ENCODE measurements at regions not wholly inside any gene's neighbourhood (a gene's known extent, or its start where the extent isn't known, plus 50 kb on each side); places are given as distances from the start of the nearest gene placed in this dataset.

GRCh38 chr18:30501594-30501993 is 540.9 kb downstream of the DSC3 start:
- no peaks in the 10 kb centered on the region for H3K27me3 ChIP-seq (ENCODE audit: control insufficient read depth, insufficient read depth, low read length)
- H3K4me3 ChIP-seq (ENCODE audit: low read depth, low read length): no peak overlapping the region
- DNase-seq (ENCODE audit: low read depth): no peak
- no peak for TF ChIP-seq CTCF (IDR thresholded peaks at IDR 0.05; ENCODE audit: insufficient read depth, low read length, poor library complexity, severe bottlenecking)
- no peaks in the 10 kb centered on the region for H3K36me3 ChIP-seq (ENCODE audit: control insufficient read depth, insufficient read depth, low read length)

- no peaks in the 10 kb centered on the region for H3K27me3 ChIP-seq (ENCODE audit: control insufficient read depth, insufficient read depth, low read length)
- no peak for DNase-seq (ENCODE audit: low read depth)
- no peak overlapping the region for H3K4me3 ChIP-seq (ENCODE audit: low read depth, low read length)
- no peak for TF ChIP-seq CTCF (IDR thresholded peaks at IDR 0.05; ENCODE audit: insufficient read depth, low read length, poor library complexity, severe bottlenecking)
- H3K36me3 ChIP-seq (ENCODE audit: control insufficient read depth, insufficient read depth, low read length): no peaks in the 10 kb centered on the region
Observed at GRCh38 chr18:30500240-30500945, 542.1 kb downstream of the DSC3 start.

- TF ChIP-seq CTCF (IDR thresholded peaks at IDR 0.05; ENCODE audit: insufficient read depth, low read length, poor library complexity, severe bottlenecking): no peak
Observed at GRCh38 chr18:30499721-30500120, 542.8 kb downstream of the DSC3 start.

GRCh38 chr18:30492552-30493129 is 549.9 kb downstream of the DSC3 start:
- H3K27me3 ChIP-seq (ENCODE audit: control insufficient read depth, insufficient read depth, low read length): no peaks in the 10 kb centered on the region
- no peak for DNase-seq (ENCODE audit: low read depth)
- H3K4me3 ChIP-seq (ENCODE audit: low read depth, low read length): no peak overlapping the region
- no peaks in the 10 kb centered on the region for H3K36me3 ChIP-seq (ENCODE audit: control insufficient read depth, insufficient read depth, low read length)
- no peak for TF ChIP-seq CTCF (IDR thresholded peaks at IDR 0.05; ENCODE audit: insufficient read depth, low read length, poor library complexity, severe bottlenecking)

More at GRCh38 chr18:30499721-30500120, 542.8 kb downstream of the DSC3 start:
- no peak for DNase-seq (ENCODE audit: low read depth)
- no peaks in the 10 kb centered on the region for H3K27me3 ChIP-seq (ENCODE audit: control insufficient read depth, insufficient read depth, low read length)
- no peak overlapping the region for H3K4me3 ChIP-seq (ENCODE audit: low read depth, low read length)
- H3K36me3 ChIP-seq (ENCODE audit: control insufficient read depth, insufficient read depth, low read length): no peaks in the 10 kb centered on the region

GRCh38 chr18:30491815-30492551 is 550.6 kb downstream of the DSC3 start:
- TF ChIP-seq CTCF (IDR thresholded peaks at IDR 0.05; ENCODE audit: insufficient read depth, low read length, poor library complexity, severe bottlenecking): no peak
- Histone ChIP-seq H3K4me3 (ENCODE audit: low read depth, low read length) (no peak overlapping the region), H3K27me3 (ENCODE audit: control insufficient read depth, insufficient read depth, low read length) (no peaks in the 10 kb centered on the region), H3K36me3 (ENCODE audit: control insufficient read depth, insufficient read depth, low read length) (no peaks in the 10 kb centered on the region)
- no peak for DNase-seq (ENCODE audit: low read depth)
